ENCODE measurements at regions not wholly inside any gene's neighbourhood (a gene's known extent, or its start where the extent isn't known, plus 50 kb on each side); places are given as distances from the start of the nearest gene placed in this dataset.
"Not testable (repeated sequence)": the region's sequence is repeated elsewhere in the genome, so short reads cannot be mapped to it uniquely, and the experiment has no call there.

DNA sequence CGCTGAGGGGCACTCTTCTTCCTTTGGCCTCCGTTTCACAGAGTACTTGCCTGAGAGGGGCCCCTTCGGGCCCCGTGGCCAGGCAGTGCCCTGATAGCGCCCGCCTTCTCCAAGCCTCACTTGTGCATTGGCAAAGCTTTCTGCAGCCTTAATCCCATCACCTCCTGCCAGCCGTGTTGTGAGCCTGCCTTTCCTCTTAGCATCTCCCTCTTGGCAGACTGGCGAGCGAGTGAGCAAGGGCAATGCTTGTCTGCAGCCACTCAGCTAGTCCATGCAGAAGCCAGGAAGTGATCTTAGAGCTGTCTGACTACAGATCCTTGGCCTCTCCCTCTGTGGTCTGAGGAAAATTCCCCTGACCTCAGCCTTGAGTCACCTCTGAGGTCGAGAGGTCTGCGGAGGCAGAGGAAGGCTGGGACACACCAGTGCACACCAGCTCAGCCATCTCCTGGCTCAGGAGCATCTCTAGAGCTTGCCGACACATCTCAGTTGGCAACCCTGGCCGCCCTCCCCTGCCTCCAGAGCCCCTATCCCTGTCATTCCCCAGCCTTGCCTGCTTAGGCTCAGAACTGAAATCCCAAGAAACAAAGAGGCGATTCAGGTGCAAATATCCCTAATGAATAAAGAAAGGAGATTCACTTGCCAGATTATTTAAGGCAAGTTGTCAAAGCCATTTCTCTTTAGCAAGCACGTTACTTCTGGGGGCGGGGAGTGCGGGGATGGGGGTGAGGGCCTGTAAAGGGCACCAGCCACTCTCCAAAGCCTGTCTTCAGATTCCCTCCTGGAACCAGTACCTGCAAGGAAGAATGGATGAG lies 143.5 kb upstream of the MAMLD1 start:
- DNase-seq, result peak; percentile 47

DNA sequence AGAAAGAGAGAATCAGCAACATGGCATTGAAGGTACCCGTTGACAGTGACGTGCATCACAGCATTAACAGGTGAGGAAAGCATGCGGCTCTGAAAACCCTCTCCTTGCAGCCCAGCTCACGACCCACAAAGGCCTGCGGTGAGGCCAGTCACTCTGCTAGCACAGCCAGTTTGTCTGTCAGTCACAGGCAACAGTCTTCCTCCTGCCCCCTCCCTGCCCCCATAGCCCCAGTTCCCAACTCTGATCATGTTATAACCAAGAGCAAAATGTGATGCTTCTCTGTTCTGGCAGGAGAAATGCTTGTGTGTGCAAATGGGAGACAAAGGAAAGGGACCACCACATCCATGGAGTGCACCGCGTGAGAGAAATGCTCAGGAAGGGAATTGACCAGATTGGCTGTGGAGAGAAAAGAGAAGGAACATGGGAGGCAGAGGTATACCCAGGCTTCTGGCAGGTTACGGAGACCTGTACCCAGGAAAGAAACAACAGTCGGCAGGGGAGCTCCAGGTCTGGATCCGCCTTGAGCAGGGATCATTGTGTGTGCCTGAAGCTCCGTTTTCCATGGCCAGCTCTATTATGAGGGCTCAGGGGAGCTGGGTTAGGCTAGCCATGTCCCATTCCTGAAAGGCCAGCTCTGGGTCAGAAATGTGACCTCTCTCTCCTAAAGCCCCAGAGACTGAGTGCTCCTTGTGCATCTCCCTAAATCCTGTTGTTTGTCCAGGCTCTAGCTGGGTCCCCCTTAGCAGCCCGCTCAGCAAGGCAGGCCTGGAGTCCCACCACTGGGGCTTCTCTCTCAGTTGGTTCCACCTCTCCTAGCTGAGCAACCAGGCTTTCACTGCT lies 139.7 kb upstream of the MAMLD1 start:
- no peak for DNase-seq

DNA sequence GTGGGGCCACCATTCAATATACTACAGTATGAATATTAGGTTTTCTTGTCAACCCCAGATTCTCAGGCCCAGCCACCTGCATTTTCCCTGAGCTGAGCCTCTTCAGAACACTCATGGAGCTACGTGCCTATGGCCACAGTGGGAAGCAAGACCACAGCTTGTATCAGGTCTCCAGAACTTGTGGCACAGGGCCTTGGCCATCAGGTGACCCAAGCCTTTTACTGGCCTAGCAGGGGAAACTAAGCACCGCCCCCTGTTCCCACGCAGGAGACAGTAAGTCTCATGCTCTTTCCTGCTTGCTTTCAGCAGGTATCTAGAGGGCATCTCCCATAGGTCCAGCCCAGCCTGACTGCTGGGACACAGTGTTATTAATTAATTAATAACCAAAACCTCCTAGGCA lies 138.4 kb upstream of the MAMLD1 start:
- DNase-seq, result no peak

DNA sequence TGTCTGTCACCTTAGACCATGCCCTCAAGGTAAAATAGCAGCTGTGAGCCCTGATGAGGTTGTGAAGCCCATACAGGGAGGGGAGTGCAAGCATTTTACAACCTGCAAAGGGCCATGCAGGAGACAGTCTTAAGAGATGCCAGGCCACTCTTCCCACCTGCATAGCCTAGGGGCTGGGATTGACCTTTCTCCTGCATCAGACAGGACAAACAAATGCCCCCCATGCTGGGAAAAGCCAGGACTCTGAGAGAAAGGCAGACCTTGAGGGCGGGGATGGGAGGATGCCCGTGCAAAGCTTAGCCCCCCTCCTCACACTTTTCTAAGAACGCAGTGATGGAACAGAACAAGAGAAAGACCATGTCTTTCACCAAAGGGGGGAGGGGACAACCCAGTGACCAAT lies 137.9 kb upstream of the MAMLD1 start:
- DNase-seq, result no peak

DNA sequence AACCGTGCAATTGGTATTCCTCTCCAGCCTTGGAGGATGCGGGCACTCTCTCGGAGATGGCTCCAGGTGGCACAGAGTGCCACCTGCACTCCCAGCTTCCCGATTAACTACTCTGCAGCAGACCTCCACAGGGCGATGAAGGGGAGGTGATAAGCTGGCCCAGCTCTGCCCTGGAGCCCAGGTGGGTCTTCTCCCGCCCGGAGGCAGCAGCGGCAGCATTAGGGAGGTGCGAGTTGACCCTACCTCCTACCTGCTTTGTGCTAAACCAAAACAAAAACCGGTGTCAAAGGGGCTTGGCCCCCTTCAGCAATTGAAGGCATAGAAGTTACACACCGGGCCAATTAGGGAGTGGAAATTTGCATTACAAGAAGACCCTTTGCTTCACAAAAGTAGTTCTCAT lies 137.4 kb upstream of the MAMLD1 start:
- no peak for DNase-seq

DNA sequence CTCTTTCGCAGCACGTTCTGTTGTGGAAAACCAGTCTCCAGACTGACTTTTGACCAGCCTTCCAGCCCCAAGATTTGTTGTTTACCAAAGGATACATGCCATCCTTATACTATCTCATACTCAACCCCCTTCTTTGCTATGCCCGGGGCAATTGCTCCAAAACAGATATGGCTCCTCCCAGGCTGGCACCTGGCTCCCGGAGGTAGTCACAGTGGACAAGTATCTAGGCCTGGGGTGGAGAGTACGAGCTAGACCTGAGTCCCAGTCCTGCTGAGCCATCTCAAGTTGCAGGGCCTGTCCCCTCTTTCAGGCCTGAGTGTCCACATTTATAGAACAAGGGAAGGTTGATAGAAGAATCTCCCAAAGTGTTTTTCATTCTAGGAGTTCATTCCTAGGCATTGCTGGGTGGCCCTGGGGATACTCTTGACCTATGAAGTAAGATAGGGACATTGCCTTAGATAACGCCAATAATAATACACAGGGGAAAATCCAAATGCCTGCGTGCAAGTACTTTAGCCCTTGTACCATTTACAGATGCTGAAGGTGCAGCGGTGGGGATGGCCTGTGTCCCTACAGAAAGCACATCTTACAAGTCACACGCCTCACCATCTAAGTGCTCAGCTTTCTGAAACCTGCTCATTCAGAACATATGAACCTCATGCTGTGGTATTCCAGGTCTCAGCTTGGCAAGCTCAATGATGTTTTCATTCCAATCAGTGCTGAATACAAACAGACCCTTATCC lies 136.7 kb upstream of the MAMLD1 start:
- DNase-seq, result no peak

DNA sequence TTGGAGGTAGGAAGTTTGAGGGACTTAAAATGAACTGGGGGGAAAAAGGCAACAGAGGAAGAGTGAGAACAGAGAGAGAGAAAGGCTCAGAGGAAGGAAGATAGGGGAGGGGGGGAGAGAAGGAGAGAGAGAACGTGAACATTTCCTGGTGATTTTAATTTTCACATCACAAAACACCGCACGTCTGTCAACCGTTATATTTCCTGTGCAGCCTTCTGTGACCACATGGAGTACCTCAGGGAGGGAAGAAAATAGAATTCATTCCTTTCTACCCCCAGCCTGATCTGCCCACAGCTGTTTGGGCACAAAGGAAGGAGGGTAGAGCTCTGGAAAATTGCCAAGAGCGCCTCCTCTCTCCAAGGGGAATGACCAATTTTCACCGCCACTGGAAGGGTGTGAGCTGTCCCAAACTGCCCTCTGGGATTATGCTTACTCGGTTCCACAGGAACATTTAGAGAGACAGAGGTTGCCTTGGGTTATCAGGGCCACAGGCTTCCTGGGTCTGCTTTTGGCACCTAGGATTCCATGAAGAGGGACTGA lies 135.7 kb upstream of the MAMLD1 start:
- DNase-seq, result no peak

DNA sequence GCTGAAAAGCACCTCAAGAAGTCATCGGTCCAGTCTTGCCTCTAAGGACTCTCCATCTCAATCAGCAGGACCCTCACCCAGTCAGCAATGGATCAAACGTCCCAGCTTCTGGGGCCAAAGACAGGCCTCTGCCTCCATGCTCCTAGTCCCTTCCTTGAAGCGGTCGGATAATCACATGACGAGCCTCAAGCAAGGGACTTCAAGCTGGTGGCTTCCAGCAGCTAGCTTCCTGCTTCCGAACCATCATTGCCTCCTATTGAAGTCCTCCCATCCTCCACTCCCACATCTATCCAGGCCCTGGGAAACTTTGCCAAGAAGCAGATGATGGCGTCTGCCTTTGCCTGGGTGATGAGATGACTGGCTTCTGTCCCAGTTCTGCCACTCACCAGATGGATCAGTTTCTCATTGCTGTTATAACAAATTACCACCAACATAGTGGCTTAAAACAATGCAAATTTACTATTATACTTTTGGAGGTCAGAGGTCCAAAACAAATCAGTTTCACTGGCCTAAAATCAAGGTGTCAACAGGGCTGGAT lies 135.2 kb upstream of the MAMLD1 start:
- DNase-seq, result no peak

DNA sequence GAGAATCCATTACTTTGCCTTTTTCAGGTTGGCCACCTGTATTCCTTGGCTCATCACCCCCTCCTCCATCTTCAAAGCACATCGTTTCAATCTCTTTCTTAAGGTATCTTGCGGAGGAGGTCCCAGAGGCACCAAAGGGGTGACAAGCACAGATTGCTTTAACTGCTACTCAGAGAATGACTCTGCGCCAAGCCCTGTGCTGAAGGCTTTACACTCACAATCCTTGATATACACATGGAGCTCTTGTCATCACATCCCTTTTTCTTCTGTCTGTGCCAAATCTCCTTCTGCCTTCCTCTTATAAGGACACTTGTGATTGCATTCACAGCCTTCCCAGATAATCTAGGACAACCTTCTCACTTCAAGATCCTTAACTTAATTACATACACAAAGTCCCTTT lies 134.7 kb upstream of the MAMLD1 start:
- no peak for DNase-seq

DNA sequence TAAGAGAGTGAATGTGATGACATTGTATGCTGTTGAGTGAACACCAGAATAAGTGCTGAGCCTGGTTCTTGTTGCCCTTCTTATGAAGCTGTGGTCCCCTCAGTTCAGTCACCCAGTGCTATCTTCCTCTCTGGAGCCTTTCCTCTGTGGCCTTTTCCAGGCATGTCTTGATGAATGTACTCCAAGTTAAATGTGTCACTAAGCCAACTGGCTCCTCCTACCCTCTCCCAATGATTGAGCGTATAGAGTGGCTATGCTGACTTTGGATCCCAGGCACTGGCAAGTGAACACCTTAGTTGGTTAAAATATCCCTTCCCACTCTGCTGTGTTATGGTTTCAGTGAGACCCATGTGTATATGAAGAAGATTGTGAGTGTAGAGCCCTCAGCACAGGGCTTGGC lies 134.1 kb upstream of the MAMLD1 start:
- DNase-seq, result no peak

DNA sequence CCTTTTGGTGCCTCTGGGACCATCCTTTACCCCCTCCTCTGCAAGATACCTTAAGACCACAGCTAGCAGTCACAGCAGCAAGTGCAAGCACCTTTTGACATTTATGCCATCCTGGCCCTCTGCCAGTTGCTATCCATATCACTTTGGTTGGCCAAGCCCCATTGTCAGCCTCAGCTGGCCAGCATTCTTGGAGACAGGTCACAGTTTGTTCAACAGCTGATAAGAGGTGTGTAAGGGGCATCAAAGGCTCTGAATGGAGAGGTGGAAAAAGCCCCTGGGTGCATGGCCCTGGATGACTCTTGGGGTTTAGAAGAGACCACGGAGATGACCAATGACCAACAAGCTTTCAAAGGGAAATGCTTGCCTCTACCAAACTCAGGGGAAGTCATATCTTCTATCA lies 133.6 kb upstream of the MAMLD1 start:
- DNase-seq, result no peak

DNA sequence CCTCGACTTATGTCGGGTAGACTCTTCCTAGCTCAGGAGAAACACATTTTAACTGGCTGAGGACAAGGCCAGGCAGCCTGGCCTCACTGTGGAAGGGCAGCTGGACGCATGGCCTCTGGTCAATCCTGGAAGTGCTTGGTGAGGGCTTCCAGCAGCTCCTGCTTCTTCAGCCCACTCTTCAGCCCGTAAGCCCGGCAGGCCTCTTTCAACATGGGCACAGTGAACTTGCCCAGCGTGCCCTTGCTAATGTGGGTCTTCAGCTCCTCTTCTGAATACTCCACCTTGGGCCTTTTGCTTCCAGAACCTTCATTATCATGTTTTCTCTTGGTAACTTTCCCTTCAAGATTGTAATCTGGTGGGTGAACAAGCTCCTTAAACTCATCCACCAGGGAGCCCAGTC lies 132.2 kb upstream of the MAMLD1 start:
- DNase-seq, result not testable (repeated sequence)

DNA sequence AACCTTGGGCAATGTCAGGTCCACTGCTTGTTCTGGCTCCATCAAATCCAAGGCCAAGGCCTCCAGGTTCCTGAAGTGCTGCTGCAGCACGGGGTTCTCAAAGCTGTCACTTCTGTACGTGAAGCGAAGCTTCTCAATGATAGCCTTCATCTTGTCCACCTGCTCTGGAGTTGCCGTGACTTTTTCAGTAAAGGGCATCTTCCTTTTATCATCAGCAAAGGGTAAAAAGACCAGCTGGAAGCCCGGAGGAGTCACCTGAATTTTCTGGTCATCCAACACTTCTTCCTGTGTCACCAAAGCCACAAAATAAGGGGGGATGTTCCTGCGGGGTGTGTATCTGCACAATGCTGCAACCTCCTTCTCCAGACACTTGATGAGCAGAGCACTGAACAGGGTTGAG lies 131.7 kb upstream of the MAMLD1 start:
- not testable (repeated sequence) for DNase-seq

DNA sequence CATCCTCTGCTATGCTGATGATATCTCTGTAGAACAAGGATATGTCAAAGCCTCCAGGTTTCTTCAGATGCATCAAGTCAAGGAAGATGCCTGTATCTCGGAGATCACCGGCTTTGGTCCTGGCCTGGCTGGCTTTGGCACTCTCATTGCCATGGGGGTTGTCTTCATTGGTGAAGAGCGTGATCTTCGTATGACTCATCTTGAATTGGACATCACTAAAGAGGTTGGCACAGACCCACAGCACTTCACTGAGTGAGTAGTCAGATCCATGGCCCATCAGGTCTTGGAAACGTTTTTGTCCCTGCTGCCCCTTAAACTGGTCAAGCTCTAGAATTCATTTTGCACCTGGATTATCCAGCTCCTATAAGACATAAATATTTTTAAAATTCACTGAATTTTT lies 130.9 kb upstream of the MAMLD1 start:
- not testable (repeated sequence) for DNase-seq

DNA sequence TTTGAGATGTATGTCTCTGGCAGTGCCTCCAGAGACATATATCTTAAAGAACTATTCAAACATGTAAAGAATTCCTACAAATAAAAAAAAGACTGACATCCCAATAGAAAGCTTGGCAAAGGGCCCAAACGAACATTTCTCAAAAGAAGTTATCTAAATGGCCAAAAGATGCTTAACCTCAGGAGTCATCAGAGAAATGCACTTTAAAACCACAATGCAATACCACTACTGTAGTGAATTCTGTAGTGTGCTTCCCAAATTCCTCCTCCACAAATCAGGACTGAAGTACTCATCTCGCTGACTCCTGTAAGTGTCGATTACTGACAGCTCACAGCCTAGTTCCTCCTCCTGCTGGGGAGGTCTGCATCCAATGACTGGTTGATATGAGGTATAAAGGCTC lies 129.0 kb upstream of the MAMLD1 start:
- DNase-seq, result no peak

DNA sequence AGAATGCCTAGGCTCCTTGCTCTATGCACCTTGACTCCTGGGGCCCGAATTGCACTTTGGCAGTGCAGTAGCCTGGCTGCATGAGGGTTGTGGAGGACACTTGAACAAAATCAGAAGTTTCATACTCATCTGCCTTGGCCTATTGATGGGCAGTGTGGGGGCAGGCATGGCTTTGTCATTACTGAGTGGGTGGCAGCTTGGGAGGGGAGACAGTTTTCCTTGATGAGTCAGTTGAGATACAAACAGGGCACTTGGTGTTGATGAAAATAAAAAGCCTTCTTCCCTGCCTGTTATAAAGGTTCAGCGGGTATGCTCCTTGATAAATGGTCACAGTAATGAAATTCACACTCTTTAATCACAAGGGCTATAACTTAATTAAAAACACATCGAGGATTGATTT lies 126.8 kb upstream of the MAMLD1 start:
- no peak for DNase-seq

DNA sequence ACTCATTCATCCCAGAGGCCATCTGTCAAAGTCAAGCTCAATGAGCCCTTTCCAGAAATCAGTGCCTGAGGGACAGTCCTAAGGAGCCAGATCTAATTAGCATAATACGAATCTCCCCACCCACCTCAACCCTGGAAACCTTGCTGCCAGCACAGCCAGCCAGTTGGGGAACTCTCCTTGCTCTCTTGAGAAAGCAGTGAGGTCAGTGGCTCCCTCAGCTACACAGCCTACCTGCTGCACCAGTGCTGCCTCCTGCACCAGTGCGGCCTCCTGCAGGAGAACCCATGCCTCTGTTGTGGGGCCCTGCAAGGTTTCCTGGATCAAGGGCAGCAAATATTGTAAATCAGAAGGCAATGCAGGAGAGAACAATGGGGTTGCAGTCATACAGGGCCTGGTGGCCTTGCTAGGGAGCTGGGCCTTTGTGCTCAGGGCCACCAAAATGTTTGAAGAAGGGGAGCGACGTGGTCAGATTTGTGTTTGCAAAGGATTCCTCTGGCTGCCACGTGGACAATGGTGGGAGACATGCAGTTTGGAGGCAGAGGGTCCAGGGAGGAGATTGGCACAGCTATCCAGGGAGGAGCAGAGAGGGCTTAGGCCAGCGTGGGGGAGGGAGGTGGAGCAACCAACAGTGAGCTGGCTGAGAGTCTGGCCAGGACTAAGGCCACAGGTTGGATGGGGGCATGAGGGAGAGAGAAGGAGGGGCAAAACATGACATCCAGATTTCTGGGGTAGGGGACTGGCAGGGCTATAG lies 124.3 kb upstream of the MAMLD1 start:
- no peak for DNase-seq

DNA sequence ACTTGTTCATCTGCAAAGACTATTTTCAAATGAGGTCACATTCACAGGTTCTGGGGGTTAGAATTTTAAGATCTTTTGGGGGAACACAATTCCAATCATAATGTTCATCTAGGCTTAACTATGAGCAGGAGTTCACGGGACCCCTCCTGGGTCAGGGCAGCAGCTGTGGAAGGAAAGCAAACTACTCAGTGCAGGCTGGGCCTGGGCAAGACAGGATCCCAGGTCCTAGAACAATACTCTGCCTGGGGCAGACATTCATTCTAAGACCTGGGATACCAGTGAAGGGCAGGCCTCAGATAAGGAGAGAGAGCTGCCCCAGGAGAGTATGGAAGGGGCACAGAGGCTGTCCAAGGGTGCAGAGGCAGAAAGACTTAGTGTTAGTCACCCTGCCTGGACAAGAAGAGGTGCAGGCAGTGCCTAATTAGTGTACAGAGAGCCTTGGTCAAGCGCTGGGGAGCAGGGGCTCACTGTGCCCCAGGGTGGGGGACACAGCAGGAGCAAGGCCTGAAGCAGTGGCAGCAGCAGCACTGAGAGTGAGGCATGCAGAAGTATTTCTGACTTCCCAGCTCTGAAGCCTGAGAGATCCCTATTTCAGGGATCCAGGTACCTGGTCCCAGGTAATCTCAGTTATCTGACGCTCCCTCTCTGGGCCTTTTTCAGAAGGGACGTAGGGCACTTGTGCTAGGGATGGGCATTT lies 123.0 kb upstream of the MAMLD1 start:
- DNase-seq, result no peak

DNA sequence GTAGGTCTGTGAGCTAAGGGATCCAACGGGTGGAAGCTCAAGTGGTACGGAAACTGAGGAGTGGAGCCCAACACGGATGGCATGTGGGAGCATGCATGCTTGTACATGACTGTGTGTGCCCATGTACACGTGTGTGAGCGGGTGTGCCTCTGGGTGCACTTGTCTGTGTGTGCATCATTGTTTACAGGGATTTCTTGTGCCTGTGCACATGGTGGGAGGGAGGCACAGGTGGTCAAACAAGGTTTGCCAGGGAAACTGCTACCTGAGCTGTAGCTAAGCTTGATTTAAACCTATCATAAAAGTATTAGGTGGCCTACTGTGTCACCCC lies 122.5 kb upstream of the MAMLD1 start:
- DNase-seq, result no peak

DNA sequence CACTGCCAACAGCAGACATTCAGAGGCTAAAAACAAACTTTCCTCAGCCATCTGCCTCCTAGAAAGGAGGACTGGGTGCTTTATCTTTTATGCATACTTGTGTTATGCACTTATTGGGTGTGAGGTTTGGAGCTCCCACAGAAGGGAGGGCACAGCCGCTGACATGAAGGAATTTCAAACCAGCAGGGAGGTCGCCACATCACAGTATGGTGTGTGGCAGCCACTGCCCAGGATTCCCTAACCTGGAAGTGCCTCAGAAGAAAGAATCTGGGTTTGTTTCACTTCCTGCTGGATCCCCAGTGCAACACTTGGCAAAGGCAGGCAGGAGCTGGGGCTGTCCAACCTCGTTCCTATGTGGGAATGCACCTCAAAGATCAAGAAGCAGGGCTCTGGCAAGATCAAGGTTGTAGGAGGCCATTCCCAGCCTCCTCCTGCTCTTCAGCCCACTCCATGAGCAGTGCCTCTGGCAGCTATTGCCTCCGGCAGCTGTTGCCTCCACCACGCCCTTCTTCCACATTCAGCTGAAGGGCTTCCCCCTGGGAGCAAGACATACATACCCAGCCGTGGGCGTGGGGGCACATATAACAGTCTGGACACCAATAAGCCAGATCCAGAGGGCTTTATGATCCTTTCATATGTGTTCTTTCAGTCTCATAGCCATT lies 109.0 kb upstream of the MAMLD1 start:
- DNase-seq, result no peak

DNA sequence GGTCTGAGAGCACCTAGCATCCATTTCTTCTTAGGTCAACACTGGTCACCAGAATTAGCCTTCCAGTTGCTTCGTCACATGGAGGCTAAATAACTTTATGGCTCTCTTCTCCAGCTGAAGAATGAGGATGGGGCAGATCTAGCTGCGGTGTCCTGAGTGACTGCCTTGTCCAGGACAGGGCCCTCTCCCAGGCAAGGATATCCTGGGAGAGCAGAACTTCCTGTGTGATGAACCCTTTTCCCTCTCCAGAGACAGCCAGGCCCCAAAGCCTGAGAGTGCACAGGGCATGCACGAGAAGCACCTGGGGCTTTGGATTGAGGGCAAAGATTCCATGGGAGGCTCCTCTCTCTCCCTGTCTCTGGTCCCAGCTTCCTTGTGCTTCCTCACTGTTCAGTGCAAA lies 108.2 kb upstream of the MAMLD1 start:
- DNase-seq, result no peak
